Colon (tissue), 2 donors: ENCODE measurements at regions not wholly inside any gene's neighbourhood (a gene's known extent, or its start where the extent isn't known, plus 50 kb on each side); places are given as distances from the start of the nearest gene placed in this dataset.

ENCODE experiments used
- FAIRE-seq: peaks from 2 replicates; lab custom pipeline; 2012; peaks lifted over from hg19 to GRCh38; lab: Jason Lieb, UNC
- donor health status: control.
- donor health status: control.

DNA sequence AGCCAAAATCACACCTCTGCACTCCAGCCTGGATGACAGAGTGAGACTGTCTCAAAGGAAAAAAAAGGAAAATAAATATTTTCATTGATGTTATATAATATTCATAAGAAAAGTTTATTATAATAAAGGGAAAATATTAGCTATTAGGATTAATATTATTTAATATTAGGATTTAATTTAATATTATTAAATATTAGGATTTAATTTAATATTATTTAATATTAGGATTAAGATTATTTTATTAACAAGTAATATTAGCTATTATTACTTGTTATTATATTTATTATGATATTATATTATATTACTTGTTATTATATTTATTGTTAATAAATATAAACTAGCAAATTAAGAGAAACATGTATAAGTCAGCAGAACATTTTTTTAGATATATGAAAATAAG is 518.1 kb downstream of the FSCB start:
- FAIRE-seq: peak; percentile 97

DNA sequence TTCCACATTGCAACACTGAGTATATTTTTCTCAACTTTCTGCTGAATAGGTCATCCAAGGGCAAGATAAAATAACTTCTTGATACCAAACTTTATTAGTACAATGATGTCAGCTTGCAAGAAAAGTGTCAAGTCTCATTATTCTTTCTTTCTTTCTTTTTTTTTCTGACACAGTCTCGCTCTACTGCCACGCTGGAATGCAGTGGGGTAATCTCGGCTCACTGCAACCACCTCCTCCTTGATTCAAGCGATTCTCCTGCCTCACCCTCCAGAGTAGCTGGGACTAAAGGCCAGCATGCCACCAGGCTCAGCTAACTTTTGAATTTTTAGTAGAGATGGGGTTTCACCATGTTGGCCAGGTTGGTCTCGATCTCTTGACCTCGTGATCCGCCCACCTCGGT is 523.4 kb downstream of the FSCB start:
- FAIRE-seq: no peak

DNA sequence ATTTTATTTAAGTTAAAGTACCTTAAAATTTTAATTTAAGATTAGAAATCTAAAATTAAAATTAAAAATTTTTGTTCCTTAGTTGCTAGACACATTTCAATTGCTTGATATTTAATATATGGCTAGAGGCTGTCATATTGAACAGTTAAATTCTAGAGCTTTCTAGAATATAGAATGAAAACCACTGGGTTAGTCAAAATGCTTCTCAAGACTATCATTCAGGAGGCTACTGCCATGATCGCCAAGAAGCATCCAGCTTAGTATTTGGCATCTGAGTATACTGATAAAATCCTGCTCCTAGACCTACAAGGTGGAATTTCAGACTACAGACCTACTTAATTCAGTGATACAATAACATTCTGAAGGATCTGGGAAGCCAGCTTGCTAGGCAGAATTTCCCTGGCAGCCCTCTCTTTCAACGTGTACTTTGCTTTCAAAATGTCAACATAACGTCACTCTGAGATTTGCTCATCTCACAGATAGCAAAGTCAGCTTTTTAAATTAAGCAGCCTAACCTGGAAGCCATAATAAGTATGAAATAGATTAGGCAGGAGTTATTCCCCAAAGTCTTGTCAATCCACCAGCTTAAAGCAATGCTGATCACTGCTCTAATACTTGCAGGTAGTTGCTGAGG is 525.8 kb downstream of the FSCB start:
- no peak for FAIRE-seq

DNA sequence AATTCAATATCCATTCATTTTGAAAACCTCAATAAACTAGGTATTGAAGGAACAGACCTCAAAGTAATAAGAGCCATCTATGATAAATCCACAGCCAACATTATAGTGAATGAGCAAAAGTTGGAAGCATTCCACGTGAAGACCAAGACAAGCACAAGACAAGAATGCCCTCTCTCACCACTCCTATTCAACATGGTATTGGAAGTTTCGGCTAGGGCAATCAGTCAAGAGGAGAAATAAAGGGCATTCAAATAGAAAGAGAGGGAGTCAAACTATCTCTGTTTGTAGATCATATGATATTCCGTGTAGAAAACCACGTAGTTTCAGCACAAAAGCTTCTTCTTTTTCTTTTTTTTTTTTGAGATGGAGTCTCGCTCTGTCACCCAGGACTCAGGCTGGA is 550.3 kb downstream of the FSCB start:
- no peak for FAIRE-seq

DNA sequence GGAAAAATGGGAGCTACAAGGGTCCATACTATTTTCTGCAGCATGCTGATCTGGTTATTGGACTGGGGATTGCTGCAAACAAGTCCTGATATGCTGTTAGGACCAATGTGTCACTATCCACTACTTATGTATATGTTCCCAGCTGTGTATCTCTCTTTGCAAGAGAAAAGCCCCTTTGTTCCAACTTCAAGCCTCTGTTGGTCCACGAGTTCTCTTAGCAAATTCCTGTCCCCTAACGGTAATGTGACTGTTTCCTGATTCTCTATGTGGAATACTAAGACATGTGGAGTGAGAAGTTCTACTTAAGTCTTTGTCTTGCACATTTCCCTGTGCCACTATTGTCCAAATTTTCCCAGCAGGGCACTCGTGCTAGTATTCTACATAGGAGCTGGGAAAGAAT is 557.7 kb downstream of the FSCB start:
- no peak for FAIRE-seq

- FAIRE-seq: no peak
These were observed 567.2 kb downstream of the FSCB start for GRCh38 chr14:43939836-43940235.

- no peak for FAIRE-seq
These were observed 568.3 kb downstream of the FSCB start for GRCh38 chr14:43938588-43939281.

GRCh38 chr14:43937001-43937400 is 570.1 kb downstream of the FSCB start:
- FAIRE-seq: no peak

- FAIRE-seq: no peak
These were observed 573.0 kb downstream of the FSCB start for GRCh38 chr14:43934102-43934501.

- no peak for FAIRE-seq
These were observed 592.9 kb downstream of the FSCB start for GRCh38 chr14:43914041-43914693.

- FAIRE-seq: no peak
These were observed 603.9 kb downstream of the FSCB start for GRCh38 chr14:43903209-43903608.

- FAIRE-seq: no peak
These were observed 605.0 kb downstream of the FSCB start for GRCh38 chr14:43901911-43902673.

GRCh38 chr14:43900173-43900655 is 606.9 kb downstream of the FSCB start:
- no peak for FAIRE-seq

GRCh38 chr14:43898687-43899086 is 608.4 kb downstream of the FSCB start:
- no peak for FAIRE-seq

DNA sequence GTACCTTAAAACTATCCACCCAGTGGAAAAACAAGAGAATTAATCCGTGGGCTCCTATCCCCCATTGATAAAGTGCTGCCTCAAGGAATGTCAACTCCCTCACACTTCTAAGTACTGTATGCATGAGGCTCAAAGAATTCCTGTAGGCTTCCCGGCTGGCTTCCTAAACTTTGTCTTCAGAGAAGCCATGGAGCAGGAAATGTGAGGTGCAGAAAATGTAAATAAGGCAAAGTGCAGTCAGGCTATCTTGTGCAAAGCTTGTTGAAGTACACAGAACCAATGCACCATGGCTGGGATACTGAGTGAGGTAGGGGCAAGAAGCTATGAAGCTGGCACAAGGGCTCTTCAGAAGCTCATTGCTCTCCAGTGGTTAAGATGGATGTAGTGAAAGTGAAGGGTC is 611.0 kb downstream of the FSCB start:
- no peak for FAIRE-seq

DNA sequence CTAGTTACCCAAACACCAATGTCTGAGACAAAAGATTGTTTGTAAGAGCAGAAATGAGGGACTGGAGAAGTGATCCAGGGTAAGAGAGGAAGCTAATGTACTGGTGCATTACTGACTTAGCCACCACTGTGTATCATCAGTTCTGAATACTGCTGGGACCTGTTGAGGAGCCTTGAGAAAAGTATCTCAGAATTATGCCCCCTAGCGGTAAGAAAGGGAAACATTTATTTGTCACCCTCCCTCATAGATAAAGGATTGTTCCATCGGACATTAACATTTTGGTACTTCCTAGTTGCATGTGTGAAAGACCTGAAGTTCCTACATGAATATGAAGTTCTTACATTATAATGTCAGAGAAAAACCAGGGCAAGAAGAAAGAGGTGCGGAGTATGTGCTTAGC is 612.5 kb downstream of the FSCB start:
- FAIRE-seq: no peak

DNA sequence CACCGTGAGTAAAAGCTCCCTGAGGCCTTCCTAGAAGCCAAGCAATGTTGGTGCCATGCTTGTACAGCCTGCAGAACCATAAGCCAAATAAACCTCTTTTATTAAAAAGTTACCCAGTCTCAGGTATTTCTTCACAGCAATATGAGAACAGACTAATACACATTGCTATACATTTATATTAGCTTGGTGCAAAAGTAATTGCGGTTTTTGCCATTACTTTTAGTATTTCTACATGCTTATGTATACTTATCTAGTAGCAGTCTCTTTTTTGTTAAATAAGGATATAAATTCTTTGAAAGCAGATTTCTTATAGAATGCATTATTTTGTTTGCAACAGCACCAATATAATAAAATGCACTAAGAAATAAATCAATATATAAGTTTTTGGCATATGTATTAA is 619.6 kb downstream of the FSCB start:
- no peak for FAIRE-seq

DNA sequence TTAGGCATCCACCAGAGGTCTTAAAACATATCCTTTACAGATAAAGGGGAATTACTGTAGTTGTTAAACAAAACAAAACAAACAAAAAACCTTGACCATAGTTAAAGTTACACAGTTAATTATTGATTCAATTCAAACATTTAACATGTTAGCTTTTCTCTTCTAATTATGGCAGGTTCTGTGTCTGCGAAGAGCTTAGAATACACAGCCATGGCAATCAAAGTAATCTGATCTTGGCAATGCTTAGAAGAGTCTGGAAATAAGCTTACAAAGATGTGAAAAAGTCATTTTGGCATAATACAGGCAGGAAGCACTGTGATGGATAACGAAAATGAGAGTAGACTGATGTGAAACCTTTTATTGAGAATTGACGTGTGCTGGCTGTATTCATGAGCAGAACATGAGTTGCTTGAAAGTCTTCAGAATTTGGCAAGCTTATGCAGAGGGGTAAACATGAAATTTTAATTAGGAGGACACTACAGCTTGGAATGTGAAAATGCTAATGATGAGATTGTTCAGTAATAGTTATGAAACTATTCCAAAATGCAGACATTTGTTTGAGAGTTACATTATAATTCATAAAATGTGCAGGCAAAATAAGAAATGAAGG is 629.6 kb downstream of the FSCB start:
- FAIRE-seq: no peak

DNA sequence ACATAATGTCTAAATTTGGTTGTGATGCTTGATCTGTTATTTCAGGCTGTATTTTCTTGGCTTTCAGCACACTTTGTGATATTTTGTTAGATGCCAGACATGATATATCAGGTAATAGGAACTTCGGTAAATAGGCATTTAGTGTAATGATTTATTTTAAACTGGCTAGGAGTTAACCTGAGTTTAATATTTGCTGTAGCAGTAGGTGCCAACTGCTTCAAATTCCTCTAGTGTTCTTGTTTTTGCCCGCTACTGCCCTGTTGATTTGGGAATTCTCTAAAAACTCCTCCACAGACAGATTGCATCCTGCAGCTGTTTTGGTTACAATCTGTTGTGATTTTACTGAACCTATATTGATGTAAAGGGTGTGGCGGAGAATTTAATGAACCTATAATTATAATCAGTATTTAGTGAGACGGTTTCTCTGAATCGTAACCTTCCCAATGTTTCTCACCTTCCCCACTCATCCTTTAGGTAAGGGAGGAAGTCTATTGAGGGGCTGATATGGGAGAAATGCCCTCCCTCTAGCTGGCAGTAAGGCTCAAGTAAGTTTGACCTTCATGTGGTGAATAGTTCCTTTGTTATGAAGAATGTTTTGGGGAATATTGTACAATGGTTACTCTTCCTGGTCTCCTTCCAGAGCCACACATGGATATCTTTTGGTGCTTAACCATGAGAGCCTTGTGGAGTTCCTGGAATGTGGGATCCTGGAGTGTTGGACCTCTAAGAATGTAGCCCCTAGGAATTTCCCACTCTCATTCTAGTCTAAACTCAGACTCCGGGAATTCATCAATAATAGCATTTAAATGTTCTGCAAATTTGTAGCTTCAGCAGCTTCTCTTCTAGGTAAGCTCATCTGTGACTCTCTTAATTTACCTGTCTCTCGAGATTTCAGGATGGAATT is 634.1 kb downstream of the FSCB start:
- FAIRE-seq: no peak

DNA sequence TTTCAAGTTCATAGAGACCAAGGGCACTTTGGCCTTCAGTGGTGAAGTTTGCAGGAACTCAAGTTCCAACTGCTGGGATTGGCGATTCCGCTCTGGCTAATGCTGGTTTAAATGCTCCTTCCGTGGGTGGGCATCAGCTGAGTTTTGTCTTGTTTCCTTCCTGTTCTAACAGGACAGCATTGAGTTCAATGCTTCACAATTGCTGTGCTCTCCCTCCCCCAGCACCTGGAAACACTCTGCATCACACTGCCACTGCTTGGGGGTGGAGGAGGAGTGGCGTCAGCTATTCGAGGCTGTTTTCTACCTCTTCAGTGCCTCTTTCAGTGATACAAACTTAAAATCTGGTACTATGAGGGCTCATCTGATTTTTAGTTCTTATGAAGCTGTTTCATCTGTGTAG is 634.9 kb downstream of the FSCB start:
- no peak for FAIRE-seq

DNA sequence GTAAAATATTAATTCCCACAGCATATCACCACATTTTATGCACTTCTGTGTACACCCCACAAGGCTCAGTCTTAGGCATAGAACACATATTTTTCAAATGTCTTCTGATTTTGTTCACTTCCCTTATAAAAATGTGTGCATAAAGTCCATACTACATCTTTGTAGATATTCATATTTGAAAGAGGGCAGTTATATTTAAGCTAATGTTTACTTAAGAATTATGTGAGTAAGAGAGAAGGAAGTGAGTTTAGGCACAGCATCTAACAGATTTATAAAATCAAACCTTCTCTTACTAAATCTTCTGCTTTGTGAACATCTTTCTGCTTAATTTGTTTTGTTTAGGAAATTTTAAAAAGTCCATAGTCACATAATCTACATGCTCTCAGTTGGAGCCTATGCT is 648.1 kb downstream of the FSCB start:
- no peak for FAIRE-seq
